Activated CD4-positive, alpha-beta T cell treated with anti-CD3 and anti-CD28 coated beads for 48 hours (primary cell): ENCODE measurements at regions not wholly inside any gene's neighbourhood (a gene's known extent, or its start where the extent isn't known, plus 50 kb on each side); places are given as distances from the start of the nearest gene placed in this dataset.

Experiments used
- DNase-seq: peaks from one replicate; pipeline ENCODE4 v3.0.0-alpha.2; 2020

- no peak for DNase-seq
Observed at GRCh38 chr2:149989447-149990063, 402.0 kb upstream of the MMADHC start.

DNA sequence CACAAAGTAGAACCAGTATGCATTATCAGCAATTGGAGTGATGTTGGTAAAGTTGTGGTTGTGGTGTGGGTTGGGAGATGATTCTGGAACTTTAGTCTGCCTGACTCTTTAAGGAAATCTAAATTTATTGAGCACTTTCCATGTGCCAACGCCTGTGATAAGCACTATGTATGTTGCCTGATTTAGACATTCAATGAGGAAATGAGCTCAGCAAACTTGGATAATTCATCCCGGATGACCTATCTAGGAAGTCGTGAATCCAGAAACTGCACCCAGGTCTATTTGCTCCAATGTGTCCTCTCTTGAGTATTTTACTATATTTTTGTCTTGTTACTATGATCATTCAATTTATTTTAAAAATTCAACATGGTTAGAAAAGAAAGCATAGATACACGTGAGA is 400.8 kb upstream of the MMADHC start:
- DNase-seq: no peak

- no peak for DNase-seq
Observed at GRCh38 chr2:149986861-149987260, 399.3 kb upstream of the MMADHC start.

GRCh38 chr2:149984311-149984710 is 396.7 kb upstream of the MMADHC start:
- no peak for DNase-seq

GRCh38 chr2:149972066-149972465 is 384.5 kb upstream of the MMADHC start:
- no peak for DNase-seq

DNA sequence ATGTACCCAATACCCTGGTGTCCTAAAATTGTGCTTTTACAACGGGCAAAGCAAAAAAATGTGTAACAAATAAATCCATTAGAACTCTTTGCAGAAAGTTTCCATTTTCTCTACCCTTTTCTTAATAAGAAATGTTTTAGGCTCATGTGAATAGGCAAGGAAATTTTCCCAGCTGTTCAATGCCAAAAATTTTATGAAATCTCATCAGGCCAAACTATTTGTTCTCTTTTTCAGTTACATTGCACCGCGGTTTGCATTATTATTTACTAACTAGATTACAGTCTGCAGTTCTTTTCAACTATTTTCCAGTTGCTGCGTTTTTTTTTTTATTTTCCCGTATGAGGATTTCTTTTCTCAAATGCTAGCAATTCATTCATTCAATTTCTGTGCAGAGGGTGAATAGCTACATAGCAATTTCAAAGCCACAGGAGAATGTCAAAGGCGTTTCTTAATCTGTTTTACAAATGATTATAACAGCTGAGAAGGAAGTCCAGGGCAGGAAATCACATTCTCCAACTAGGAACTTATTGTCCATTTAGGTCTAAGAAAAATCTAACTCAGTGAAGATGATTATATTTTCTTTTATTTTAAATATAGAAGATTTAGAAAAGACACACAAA is 367.5 kb upstream of the MMADHC start:
- no peak for DNase-seq

GRCh38 chr2:149953627-149954026 is 366.1 kb upstream of the MMADHC start:
- no peak for DNase-seq

DNA sequence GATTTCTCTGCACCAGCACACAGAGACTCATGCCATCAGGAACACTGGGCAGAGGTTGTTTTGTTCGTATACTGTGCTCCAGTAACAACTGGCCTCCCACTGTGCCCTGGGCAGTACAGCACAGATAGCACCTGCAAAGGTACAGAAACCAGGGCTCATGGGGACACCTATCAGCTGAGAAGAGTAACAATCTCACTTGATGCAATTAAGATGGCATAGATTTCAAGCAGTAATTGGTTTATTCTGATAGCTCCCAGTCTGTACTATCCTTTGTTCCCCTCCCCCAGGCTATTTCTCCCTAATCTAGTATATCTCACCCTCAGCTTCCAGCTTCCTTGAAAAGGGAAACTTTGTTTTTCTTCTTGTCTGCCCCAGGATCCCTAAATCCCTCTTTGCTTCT is 343.9 kb upstream of the MMADHC start:
- no peak for DNase-seq

- no peak for DNase-seq
Observed at GRCh38 chr2:149928011-149928410, 340.4 kb upstream of the MMADHC start.

DNA sequence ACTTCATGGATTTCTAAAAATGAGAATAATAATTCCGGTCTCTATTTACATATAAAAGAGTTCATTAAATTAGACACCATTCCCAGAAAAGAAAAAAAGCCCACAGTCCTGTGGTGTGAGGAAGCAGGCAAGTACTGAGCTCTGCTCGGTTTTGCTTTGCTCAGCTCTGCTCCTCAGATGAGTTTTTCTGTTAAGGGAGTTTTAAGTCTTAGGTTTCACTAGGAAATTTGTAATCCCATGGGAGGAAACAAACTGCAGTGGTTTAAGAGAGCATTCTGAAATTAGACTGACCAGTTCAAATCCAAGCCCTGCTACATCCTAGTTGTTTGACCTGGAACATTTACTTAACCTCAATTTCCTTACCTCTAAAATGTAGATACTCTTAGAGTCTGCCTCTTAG is 338.6 kb upstream of the MMADHC start:
- DNase-seq: no peak

GRCh38 chr2:149924549-149925213 is 337.1 kb upstream of the MMADHC start:
- no peak for DNase-seq

DNA sequence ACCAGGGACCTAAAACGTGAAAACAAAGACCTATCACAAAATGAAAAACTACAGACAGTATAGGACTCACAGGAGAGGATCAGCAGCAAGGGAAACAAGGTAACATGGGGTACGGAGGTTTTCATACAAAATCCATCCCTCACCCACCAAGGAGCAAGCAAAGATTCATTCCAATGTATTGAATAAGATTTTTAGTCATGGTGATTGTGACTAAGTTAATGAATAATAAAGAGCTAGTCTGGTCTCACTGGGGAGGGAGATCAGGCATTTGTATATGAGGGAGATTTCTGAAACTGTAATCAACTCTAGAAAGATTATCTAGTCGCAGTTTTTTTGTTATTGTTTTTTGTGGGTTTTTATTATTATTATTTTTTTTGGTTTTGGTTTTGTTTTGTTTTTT is 336.5 kb upstream of the MMADHC start:
- DNase-seq: no peak

DNA sequence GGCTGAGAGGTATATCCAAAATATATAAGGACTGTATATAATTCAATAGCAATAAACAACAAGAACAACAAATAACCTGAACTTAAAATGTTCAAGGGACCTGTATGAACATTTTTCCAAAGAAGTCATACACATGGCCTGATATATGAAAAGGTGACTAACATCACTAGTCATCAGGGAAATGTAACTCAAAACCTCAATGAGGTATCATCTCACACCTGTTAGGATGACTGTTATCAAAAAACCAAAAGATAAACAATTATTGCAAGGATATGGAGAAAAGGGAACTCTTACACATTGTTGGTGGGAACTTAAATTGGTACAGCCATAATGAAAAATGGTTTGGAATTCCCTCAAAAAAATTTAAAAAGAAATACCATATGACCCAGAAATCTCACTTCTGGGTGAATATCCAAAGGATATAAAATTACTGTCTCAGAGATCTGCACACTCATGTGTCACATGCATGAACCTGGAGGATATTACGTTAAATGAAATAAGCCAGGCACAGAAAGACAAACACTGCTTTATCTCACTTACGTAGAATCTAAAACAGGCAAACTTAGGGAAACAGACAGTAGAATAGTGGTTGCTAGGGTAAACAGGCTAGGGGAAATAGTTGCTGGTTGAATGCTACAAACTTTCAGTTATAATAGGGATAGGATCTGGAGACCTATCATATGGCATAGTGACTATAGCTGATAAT is 334.5 kb upstream of the MMADHC start:
- no peak for DNase-seq

- DNase-seq: no peak
Observed at GRCh38 chr2:149920389-149920788, 332.8 kb upstream of the MMADHC start.

DNA sequence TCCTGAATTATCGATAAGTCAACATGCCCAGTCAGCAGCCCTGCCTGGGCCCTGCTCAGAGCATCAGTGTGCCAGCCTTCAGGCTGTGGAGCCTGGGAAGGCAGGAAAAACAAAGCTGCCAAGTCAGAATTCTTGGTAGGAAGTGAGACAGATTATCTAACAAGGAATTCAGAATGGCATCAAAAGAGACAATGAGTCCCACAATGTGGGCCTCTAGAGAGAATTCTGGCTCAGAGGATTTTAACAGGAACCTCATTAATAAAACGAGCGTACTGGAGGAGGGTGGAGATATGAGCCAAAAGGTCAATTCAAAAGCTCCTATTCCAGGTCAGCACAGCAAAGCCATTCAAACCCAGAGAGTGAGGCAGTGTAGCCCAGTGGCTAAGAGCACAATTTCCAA is 327.6 kb upstream of the MMADHC start:
- DNase-seq: no peak

DNA sequence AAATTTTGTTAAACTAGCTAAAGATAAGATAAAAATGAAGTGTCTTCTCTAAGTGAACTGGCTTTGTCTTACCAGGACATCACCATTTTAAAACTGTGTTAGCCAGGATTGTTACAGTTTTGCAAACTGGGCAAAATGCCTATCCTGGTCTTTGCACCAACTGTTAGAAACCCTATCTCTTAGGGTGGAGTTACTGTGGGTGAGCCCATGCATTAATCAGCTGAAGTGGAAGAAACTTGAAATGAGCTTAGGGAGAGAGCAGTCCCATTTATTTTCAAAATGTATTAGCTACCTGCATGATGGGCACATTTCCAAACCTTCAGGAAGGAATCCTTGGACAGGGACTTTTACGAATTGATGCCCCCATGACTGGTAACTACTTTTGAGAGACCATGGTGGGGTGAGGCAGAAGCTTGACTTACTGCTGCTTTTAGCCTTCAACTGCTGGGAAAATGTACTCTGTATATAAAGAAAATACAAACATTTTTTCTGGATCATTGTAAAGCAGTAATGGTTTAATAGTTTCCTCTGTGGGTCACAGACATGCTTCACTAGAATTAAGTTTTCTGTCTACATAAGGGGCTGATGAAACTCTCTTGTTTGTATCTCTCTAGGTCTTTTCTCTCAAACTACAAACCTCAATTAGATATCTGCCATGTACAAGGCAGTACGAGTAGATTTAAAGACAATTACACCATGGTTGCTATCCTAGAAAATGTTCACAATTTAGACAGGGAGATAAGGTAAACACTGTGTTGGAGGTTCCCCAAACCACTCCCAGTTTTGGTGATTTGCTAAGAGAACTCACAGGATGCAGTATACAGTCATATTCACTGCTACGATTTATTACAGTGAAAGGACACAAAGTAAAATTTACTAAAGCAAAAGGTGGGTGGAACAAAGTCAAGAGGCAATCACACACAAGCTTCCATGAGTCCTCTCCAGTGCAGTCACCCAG is 321.4 kb upstream of the MMADHC start:
- no peak for DNase-seq

GRCh38 chr2:149906886-149907285 is 319.3 kb upstream of the MMADHC start:
- no peak for DNase-seq

GRCh38 chr2:149904352-149905175 is 317.0 kb upstream of the MMADHC start:
- no peak for DNase-seq

DNA sequence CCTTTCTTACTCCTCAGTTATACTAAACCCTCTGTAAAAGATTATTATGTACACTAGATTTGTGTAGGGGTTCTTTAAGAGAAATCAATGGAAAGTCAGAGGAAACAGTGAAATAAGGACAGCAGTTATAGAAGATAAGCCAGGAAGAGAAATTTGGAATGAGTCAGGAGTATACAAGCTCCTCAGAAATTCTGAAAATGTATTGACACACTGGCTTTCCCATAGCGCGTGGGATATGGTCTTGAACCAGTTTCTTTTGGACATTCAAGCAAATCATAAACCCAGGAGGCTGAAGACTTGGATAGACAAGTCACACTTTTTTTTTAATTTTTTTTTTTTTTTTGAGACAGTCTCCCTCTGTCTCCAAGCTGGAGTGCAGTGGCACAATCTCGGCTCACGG is 316.1 kb upstream of the MMADHC start:
- DNase-seq: no peak

DNA sequence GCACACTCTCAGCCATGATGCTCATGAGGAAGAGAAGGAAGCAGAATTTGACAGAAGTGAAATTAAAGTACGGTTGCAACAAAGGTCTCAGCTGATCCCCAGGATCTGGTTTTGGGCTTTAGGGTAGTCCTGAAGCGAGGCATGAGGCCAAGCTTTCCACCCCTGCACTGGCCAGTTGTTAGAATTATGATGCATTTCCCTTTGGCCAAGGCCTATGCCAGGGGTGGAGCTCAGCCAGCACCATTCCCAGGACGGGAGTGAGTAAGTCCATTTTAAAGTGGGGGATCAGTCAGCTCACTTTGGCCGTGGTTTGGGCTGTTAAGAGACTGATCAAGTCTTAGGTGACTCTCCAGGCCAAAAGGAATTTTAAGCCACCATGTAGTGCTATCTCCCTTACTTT is 314.5 kb upstream of the MMADHC start:
- no peak for DNase-seq

- no peak for DNase-seq
Observed at GRCh38 chr2:149901231-149901859, 313.8 kb upstream of the MMADHC start.
